Neuronal stem cell (in vitro differentiated cells): ENCODE measurements at regions not wholly inside any gene's neighbourhood (a gene's known extent, or its start where the extent isn't known, plus 50 kb on each side); places are given as distances from the start of the nearest gene placed in this dataset.
"Not testable (repeated sequence)": the region's sequence is repeated elsewhere in the genome, so short reads cannot be mapped to it uniquely, and the experiment has no call there.

Source experiments
- DNase-seq: peaks from one replicate; pipeline ENCODE4 v3.0.0-alpha.2; 2013; ENCODE audit warnings: low spot score
- H2AFZ ChIP-seq: one replicate; pipeline ENCODE4 v1.6.1; 2013; ENCODE audit warnings: mild to moderate bottlenecking, low read length, inconsistent platforms
- H2AK5ac ChIP-seq: 2 replicates; pipeline ENCODE4 v1.6.1; 2013; ENCODE audit warnings: low read depth, mild to moderate bottlenecking, inconsistent platforms, low read length, moderate library complexity, mixed read lengths
- H2BK120ac ChIP-seq: 2 replicates; pipeline ENCODE4 v1.6.1; 2013; ENCODE audit warnings: low read depth, mild to moderate bottlenecking, inconsistent platforms, low read length, moderate library complexity, mixed read lengths
- H2BK12ac ChIP-seq: one replicate; pipeline ENCODE4 v1.6.1; 2013; ENCODE audit warnings: low read length, inconsistent platforms
- H2BK15ac ChIP-seq: 2 replicates; pipeline ENCODE4 v1.6.1; 2013; ENCODE audit warnings: mild to moderate bottlenecking, low read length, inconsistent platforms, mixed read lengths
- H2BK5ac ChIP-seq: one replicate; pipeline ENCODE4 v1.6.1; 2013; ENCODE audit warnings: inconsistent platforms, mild to moderate bottlenecking, low read length, moderate library complexity
- H3K14ac ChIP-seq: one replicate; pipeline ENCODE4 v1.6.1; 2013; ENCODE audit warnings: low read length, inconsistent platforms
- H3K18ac ChIP-seq: 2 replicates; pipeline ENCODE4 v1.6.1; 2013; ENCODE audit warnings: low read length, inconsistent platforms
- H3K23ac ChIP-seq: 2 replicates; pipeline ENCODE4 v1.6.1; 2013; ENCODE audit warnings: low read depth, mild to moderate bottlenecking, mixed read lengths, low read length, inconsistent platforms; ENCODE audit not compliant: poor library complexity
- H3K27ac ChIP-seq: replicated peaks from 3 replicates; pipeline ENCODE4 v1.5.1; 2013; ENCODE audit warnings: low read length, inconsistent platforms
- H3K27me3 ChIP-seq, 3 experiments: 2 replicates each; pipeline ENCODE4 v1.6.1; 2013; ENCODE audit warnings: low read length in 3 of 3, mild to moderate bottlenecking in 2 of 3, inconsistent platforms in 1 of 3, low read depth in 1 of 3, mixed read lengths in 1 of 3, moderate library complexity in 1 of 3; ENCODE audit not compliant: control insufficient read depth in 3 of 3, insufficient read depth in 3 of 3
- H3K36me3 ChIP-seq, 2 donors: replicated peaks in 1 of 2; 2 replicates each; pipeline ENCODE4 v1.6.1; 2013; ENCODE audit warnings: low read length in 2 of 2; ENCODE audit not compliant: control insufficient read depth in 2 of 2, insufficient read depth in 2 of 2
- H3K4ac ChIP-seq: 2 replicates; pipeline ENCODE4 v1.6.1; 2013; ENCODE audit warnings: inconsistent platforms, mild to moderate bottlenecking, low read length, moderate library complexity
- H3K4me1 ChIP-seq, 2 donors: 1 replicate in 1 of 2; 2 replicates in 1 of 2; pipeline ENCODE4 v1.6.1; 2013; ENCODE audit warnings: low read length in 2 of 2, low read depth in 1 of 2; ENCODE audit not compliant: control insufficient read depth in 2 of 2, insufficient read depth in 1 of 2
- H3K4me2 ChIP-seq: one replicate; pipeline ENCODE4 v1.6.1; 2013; ENCODE audit warnings: mild to moderate bottlenecking, low read length, inconsistent platforms; ENCODE audit not compliant: insufficient read depth, poor library complexity, severe bottlenecking
- H3K4me3 ChIP-seq, 2 donors: 2 replicates each; pipeline ENCODE4 v1.5.1; 2013; ENCODE audit warnings: low read length in 2 of 2, mild to moderate bottlenecking in 2 of 2, inconsistent platforms in 1 of 2, moderate library complexity in 1 of 2
- H3K79me1 ChIP-seq: one replicate; pipeline ENCODE4 v1.6.1; 2013; ENCODE audit warnings: low read depth, mild to moderate bottlenecking, inconsistent platforms, low read length, moderate library complexity
- H3K9ac ChIP-seq: one replicate; pipeline ENCODE4 v1.6.1; 2013; ENCODE audit warnings: mild to moderate bottlenecking, low read depth, low read length, inconsistent platforms; ENCODE audit not compliant: poor library complexity
- H3K9me3 ChIP-seq, 2 donors: replicated peaks in 1 of 2; 2 replicates each; pipeline versions ENCODE3 to v1.6.1; 2013; ENCODE audit warnings: low read length in 2 of 2, mild to moderate bottlenecking in 2 of 2, inconsistent platforms in 1 of 2, low read depth in 1 of 2, mixed read lengths in 1 of 2, moderate library complexity in 1 of 2; ENCODE audit not compliant: control insufficient read depth in 2 of 2, insufficient read depth in 1 of 2
- H4K8ac ChIP-seq: one replicate; pipeline ENCODE4 v1.6.1; 2013; ENCODE audit warnings: low read depth, mild to moderate bottlenecking, inconsistent platforms, low read length, moderate library complexity
- H4K91ac ChIP-seq: one replicate; pipeline ENCODE4 v1.6.1; 2013; ENCODE audit warnings: low read length, low read depth, mild to moderate bottlenecking, inconsistent platforms; ENCODE audit not compliant: poor library complexity
- WGBS, 2 donors: extraction: QIAGEN DNeasy Blood & Tissue Kit; methylation state at CpG; one replicate each; pipeline ENCODE4 v1.1.7; 2013; ENCODE audit warnings: missing lambda C conversion rate in 2 of 2, mixed read lengths in 1 of 2; ENCODE audit not compliant: insufficient read length in 2 of 2, insufficient replicate concordance in 1 of 2; ENCODE audit errors: extremely low coverage in 2 of 2; 5-methylcytosine and 5-hydroxymethylcytosine counted together

DNA sequence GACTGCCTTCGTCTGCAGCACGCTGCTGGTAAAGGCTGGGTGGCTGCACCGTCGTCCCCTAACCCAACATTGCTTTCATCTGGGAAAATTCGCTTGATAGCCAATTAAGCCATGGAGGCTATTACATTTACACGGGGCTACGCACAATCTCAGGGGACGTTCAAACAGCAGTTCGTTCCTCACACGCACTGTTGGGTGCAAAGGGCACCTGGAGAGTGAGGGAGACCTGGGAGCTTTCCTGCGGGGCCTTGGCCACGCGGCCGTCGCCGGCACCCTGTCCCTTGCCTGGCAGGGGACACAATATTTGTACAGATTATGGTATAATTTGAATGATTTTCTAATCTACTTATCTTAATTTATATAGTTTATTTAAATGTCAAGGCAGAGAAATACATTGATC lies 76.2 kb upstream of the AGAP9 start:
- not testable (repeated sequence) for H2BK12ac ChIP-seq, H3K4ac ChIP-seq, H3K9ac ChIP-seq, H4K8ac ChIP-seq, H3K23ac ChIP-seq, H3K4me3 ChIP-seq, H2AK5ac ChIP-seq, H3K4me1 ChIP-seq, H2BK15ac ChIP-seq, H2BK120ac ChIP-seq, H3K36me3 ChIP-seq, H3K79me1 ChIP-seq, H2BK5ac ChIP-seq, H3K18ac ChIP-seq, H3K27ac ChIP-seq, H3K4me2 ChIP-seq, H3K27me3 ChIP-seq, H4K91ac ChIP-seq, H3K14ac ChIP-seq, H3K9me3 ChIP-seq, H2AFZ ChIP-seq, DNase-seq
- WGBS, 2 donors: no CpG with 5 or more reads among the region's 16 CpGs

DNA sequence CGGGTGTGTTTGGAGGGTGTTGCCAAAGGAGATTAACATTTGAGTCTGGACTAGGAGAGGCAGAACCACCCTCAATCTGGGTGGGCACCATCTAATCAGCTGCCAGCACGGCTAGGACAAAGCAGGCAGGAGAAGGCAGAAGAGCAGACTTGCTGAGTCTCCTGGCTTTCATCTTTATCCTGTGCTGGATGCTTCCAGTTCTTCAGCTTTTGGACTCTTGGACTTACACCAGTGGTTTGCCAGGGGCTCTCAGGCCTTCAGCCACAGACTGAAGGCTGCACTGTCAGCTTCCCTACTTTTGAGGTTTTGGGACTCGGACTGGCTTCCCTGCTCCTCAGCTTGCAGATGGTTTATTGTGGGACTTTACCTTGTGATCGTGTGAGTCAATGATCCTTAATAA lies 70.4 kb upstream of the AGAP9 start:
- H2BK12ac ChIP-seq, H4K8ac ChIP-seq, H3K14ac ChIP-seq, H3K79me1 ChIP-seq, DNase-seq, H3K4me3 ChIP-seq, H3K27me3 ChIP-seq, H2AFZ ChIP-seq, H3K4ac ChIP-seq, H2AK5ac ChIP-seq, H2BK5ac ChIP-seq, H3K18ac ChIP-seq, H2BK120ac ChIP-seq, H4K91ac ChIP-seq, H2BK15ac ChIP-seq, H3K4me1 ChIP-seq, H3K23ac ChIP-seq, H3K27ac ChIP-seq, H3K9me3 ChIP-seq, H3K9ac ChIP-seq, H3K4me2 ChIP-seq, H3K36me3 ChIP-seq: not testable (repeated sequence)
- no CpG with 5 or more reads among the region's 4 CpGs for WGBS, 2 donors

DNA sequence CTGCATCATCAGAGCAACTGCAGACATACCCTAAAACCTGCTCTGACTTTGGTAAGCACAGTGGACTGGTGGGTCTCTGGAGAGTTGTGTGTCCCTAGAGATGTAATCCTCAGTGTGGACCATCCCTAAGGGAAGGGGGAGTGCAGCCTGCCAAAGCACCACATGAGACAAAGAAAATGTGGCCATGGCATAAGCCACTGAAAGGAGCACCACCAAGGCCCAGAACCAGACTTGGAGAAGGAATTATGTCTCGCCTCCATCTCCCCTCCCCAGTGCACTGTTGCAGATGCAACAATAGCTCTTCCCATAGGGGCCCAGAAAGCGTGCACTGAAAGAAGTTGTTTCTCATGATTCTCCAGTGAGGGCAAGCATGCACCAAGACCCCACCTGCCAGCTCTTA lies 69.7 kb upstream of the AGAP9 start:
- not testable (repeated sequence) for H4K8ac ChIP-seq, H3K36me3 ChIP-seq, H3K27ac ChIP-seq, H2BK15ac ChIP-seq, H3K4me1 ChIP-seq, H3K9me3 ChIP-seq, H2BK120ac ChIP-seq, H3K4ac ChIP-seq, H3K9ac ChIP-seq, H3K27me3 ChIP-seq, H2BK12ac ChIP-seq, H3K18ac ChIP-seq, H2AFZ ChIP-seq, H4K91ac ChIP-seq, H3K23ac ChIP-seq, H2AK5ac ChIP-seq, H2BK5ac ChIP-seq, H3K4me2 ChIP-seq, DNase-seq, H3K4me3 ChIP-seq, H3K14ac ChIP-seq, H3K79me1 ChIP-seq
- WGBS, 2 donors: no CpG with 5 or more reads among the region's 2 CpGs

DNA sequence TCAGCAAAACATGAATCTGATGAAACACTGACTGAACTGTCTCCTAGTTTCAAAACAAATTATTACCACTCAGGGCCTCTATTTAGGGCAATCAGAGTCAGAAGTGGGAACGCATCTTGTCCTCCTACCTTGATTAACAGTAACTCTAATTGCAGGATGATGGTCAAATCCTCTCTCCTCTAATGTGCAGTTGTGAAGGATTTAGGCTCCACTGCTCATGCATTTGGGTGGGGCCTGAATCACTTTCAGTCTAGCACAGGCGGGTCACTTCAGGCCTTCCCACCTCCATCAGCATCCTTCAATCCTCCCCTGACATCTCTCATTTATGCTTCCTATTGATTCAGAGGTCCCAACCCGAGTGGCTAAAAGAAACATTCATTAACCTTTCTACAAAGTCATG lies 67.5 kb upstream of the AGAP9 start:
- not testable (repeated sequence) for H2BK15ac ChIP-seq, H3K14ac ChIP-seq, H4K91ac ChIP-seq, H3K79me1 ChIP-seq, H3K4me3 ChIP-seq, H3K18ac ChIP-seq, H2BK5ac ChIP-seq, H3K36me3 ChIP-seq, DNase-seq, H3K27me3 ChIP-seq, H2BK120ac ChIP-seq, H2AK5ac ChIP-seq, H2AFZ ChIP-seq, H4K8ac ChIP-seq, H3K4me1 ChIP-seq, H3K9ac ChIP-seq, H3K4ac ChIP-seq, H3K23ac ChIP-seq, H3K4me2 ChIP-seq, H3K9me3 ChIP-seq, H3K27ac ChIP-seq, H2BK12ac ChIP-seq
- WGBS, 2 donors: no CpG with 5 or more reads among the region's 3 CpGs
